PC-9 (cell line): ENCODE measurements at regions not wholly inside any gene's neighbourhood (a gene's known extent, or its start where the extent isn't known, plus 50 kb on each side); places are given as distances from the start of the nearest gene placed in this dataset.

ENCODE experiments used
- BruUV-seq: library from RNA; stranded (reverse); fragments of 400-500 nt; replicated peaks from 2 replicates; lab custom pipeline; 2021; lab: Mats Ljungman, UMichigan
- CTCF ChIA-PET: fragments of 300-600 bp; sonication (Branson Sonifier 250); formaldehyde crosslinking; loops from one replicate; lab custom pipeline; 2022; ENCODE audit warnings: antibody characterized with exemption; lab: Charles Lee
- POLR2A ChIA-PET: fragments of 300-600 bp; sonication (Branson Sonifier 250); formaldehyde crosslinking; loops from one replicate; lab custom pipeline; 2022; ENCODE audit warnings: antibody characterized with exemption; ENCODE audit not compliant: unreplicated experiment; lab: Charles Lee
- DNase-seq, 2 experiments: peaks; one replicate each; pipeline versions ENCODE4 v3.0.0 to v3.0.0-alpha.2; 2015 to 2022; ENCODE audit warnings: mixed read lengths in 1 of 2
- H2AFZ ChIP-seq: fragments of 200-600 bp; sonication (generic); 2 replicates; pipeline ENCODE4 v1.8.1; 2017; ENCODE audit warnings: antibody characterized with exemption
- H3F3A ChIP-seq: fragments of 200-600 bp; sonication (generic); 2 replicates; pipeline ENCODE4 v1.8.1; 2017; ENCODE audit warnings: antibody characterized with exemption, mild to moderate bottlenecking, low read depth; ENCODE audit not compliant: insufficient read depth
- H3K27ac ChIP-seq: fragments of 200-600 bp; sonication (generic); 2 replicates; pipeline ENCODE4 v1.6.1; 2016; ENCODE audit warnings: mixed run types
- H3K27me3 ChIP-seq: fragments of 200-600 bp; sonication (generic); 2 replicates; pipeline ENCODE4 v1.6.1; 2016; ENCODE audit warnings: low read depth, mixed run types; ENCODE audit not compliant: insufficient read depth
- H3K36me3 ChIP-seq: fragments of 200-600 bp; sonication (generic); 2 replicates; pipeline ENCODE4 v1.6.1; 2016; ENCODE audit warnings: low read depth, mixed run types
- H3K4me1 ChIP-seq: fragments of 200-600 bp; sonication (generic); replicated peaks from 2 replicates; pipeline ENCODE4 v1.6.1; 2016; ENCODE audit warnings: mixed run types; ENCODE audit not compliant: insufficient read depth
- H3K4me2 ChIP-seq: fragments of 200-600 bp; sonication (generic); 2 replicates; pipeline ENCODE4 v1.6.1; 2017; ENCODE audit warnings: mixed run types
- H3K4me3 ChIP-seq: fragments of 200-600 bp; sonication (generic); 2 replicates; pipeline ENCODE4 v1.6.1; 2016; ENCODE audit warnings: mixed run types
- H3K79me2 ChIP-seq: fragments of 200-600 bp; sonication (generic); 2 replicates; pipeline ENCODE4 v1.6.1; 2017; ENCODE audit warnings: low read depth, mixed run types
- H3K9me2 ChIP-seq: fragments of 200-600 bp; sonication (generic); 2 replicates; pipeline ENCODE4 v1.8.1; 2017; ENCODE audit warnings: mild to moderate bottlenecking; ENCODE audit not compliant: insufficient read depth
- H3K9me3 ChIP-seq: fragments of 200-600 bp; sonication (generic); 2 replicates; pipeline ENCODE4 v1.8.1; 2016; ENCODE audit warnings: low read depth; ENCODE audit not compliant: insufficient read depth
- H4K20me1 ChIP-seq: fragments of 200-600 bp; sonication (generic); 2 replicates; pipeline ENCODE4 v1.8.1; 2017; ENCODE audit not compliant: insufficient read depth
- CTCF ChIP-seq: fragments of 200-600 bp; sonication (generic); conservative IDR thresholded peaks from 2 replicates; pipeline ENCODE4 v1.6.1; 2017; ENCODE audit warnings: mixed run types, antibody characterized with exemption, mild to moderate bottlenecking, moderate library complexity
- EZH2 ChIP-seq: fragments of 200-600 bp; sonication (generic); IDR thresholded peaks from 2 replicates; pipeline ENCODE4 v1.8.0; 2017; ENCODE audit warnings: antibody characterized with exemption, low read depth
- intact Hi-C: fragments of 100-400 bp; cut with micrococcal nuclease; formaldehyde crosslinking; loops from one replicate; pipeline ENCODE4 v1.10.0; 2022; ENCODE audit not compliant: unreplicated experiment

- ChIA-PET POLR2A (no interaction called here), CTCF (no interaction called here)
- no TSS peak for BruUV-seq
- intact Hi-C loops: no loop called here
- no peaks in the 10 kb centered on the region for H3K27me3 ChIP-seq
- no peak for DNase-seq
- H3F3A ChIP-seq: no peaks in the 10 kb centered on the region
- no peaks in the 10 kb centered on the region; the same call in 1 of the 2 replicates for H3K9me3 ChIP-seq
- H3K36me3 ChIP-seq: no peaks in the 10 kb centered on the region
- H4K20me1 ChIP-seq: no peaks in the 10 kb centered on the region
- H2AFZ ChIP-seq: no peak overlapping the region
- no peaks in the 10 kb centered on the region for H3K4me1 ChIP-seq
- no peak overlapping the region for H3K27ac ChIP-seq
- no peaks in the 10 kb centered on the region for H3K9me2 ChIP-seq
- no peak overlapping the region for H3K4me3 ChIP-seq
- no peak for TF ChIP-seq EZH2
- no peak for TF ChIP-seq CTCF
- no peak overlapping the region for H3K4me2 ChIP-seq
- H3K79me2 ChIP-seq: no peaks in the 10 kb centered on the region
These were observed 57.3 kb upstream of the SPON1 start for GRCh38 chr11:13905137-13905781.

- Histone ChIP-seq H3K27me3 (no peaks in the 10 kb centered on the region), H2AFZ (no peak overlapping the region), H3K9me2 (no peaks in the 10 kb centered on the region), H3F3A (no peaks in the 10 kb centered on the region), H3K4me3 (no peak overlapping the region), H3K27ac (no peak overlapping the region), H3K4me1 (no peaks in the 10 kb centered on the region), H3K9me3 (no peaks in the 10 kb centered on the region; the same call in 1 of the 2 replicates), H4K20me1 (no peaks in the 10 kb centered on the region), H3K79me2 (no peaks in the 10 kb centered on the region), H3K36me3 (no peaks in the 10 kb centered on the region), H3K4me2 (no peak overlapping the region)
- DNase-seq: no peak
- CTCF ChIA-PET: no interaction called here
- POLR2A ChIA-PET: no interaction called here
- BruUV-seq: no TSS peak
- TF ChIP-seq EZH2 (no peak), CTCF (no peak)
- intact Hi-C loops: no loop called here
These were observed 54.8 kb upstream of the SPON1 start for GRCh38 chr11:13907678-13908077.

GRCh38 chr11:13908535-13908934 is 54.0 kb upstream of the SPON1 start:
- ChIA-PET POLR2A (no interaction called here), CTCF (no interaction called here)
- Histone ChIP-seq H4K20me1 (no peaks in the 10 kb centered on the region), H3K36me3 (no peaks in the 10 kb centered on the region), H3F3A (no peaks in the 10 kb centered on the region), H2AFZ (no peak overlapping the region), H3K4me1 (no peaks in the 10 kb centered on the region), H3K27me3 (no peaks in the 10 kb centered on the region), H3K27ac (no peak overlapping the region), H3K79me2 (no peaks in the 10 kb centered on the region), H3K9me3 (no peaks in the 10 kb centered on the region; the same call in 1 of the 2 replicates), H3K4me3 (no peak overlapping the region), H3K9me2 (no peaks in the 10 kb centered on the region), H3K4me2 (no peak overlapping the region)
- BruUV-seq: no TSS peak
- no peak for TF ChIP-seq EZH2
- intact Hi-C loops: no loop called here
- no peak for DNase-seq
